GM19463 (cell line): ENCODE measurements at regions not wholly inside any gene's neighbourhood (a gene's known extent, or its start where the extent isn't known, plus 50 kb on each side); places are given as distances from the start of the nearest gene placed in this dataset.
"Not testable (repeated sequence)": the region's sequence is repeated elsewhere in the genome, so short reads cannot be mapped to it uniquely, and the experiment has no call there.

Experiments
- ATAC-seq: cut with Tn5 transposase; IDR thresholded peaks from one replicate; pipeline ENCODE4 v1.9.1; 2021; ENCODE audit warnings: mild to moderate bottlenecking, moderate library complexity; ENCODE audit not compliant: unreplicated experiment

DNA sequence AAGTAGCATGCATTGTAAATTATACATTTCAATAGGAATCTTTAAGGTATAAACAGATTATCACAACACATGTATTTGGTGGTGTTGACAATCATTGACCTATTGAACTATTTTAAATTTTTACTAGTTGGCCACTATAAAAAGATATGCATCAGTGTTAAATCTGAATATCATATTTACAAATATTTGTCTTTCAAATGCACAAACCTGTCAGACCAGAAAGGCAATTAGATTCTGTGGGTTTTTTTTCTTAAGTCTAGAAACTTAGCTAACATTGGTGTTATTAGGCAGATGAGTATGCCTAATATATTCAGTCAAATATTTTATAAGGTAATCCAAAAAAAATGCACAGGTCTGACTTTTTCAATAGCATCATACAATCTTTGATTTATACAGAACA lies 241.4 kb upstream of the DGKB start:
- no peak for ATAC-seq

GRCh38 chr7:15143121-15143520 lies 240.6 kb upstream of the DGKB start:
- ATAC-seq: no peak

DNA sequence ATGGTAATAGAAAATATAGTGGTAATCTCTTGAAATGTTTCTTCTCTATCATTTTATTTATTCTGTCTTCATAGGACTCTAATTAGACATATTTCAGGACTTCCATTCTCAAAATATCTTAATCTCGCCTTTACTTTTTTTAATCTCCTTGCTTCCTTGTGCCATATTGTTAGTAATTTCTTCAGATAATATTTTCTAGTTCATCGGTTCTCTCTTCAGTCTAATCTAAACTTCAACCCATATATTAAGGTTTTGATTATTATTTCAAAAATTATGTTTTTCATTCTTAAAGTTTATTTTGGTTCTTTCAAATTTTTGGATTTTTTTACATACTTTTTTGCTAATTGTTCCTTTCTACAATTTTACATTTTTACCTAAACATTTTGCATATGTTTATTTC lies 237.9 kb upstream of the DGKB start:
- ATAC-seq: no peak

GRCh38 chr7:15131661-15132060 lies 229.1 kb upstream of the DGKB start:
- no peak for ATAC-seq

GRCh38 chr7:15130666-15131541 lies 228.4 kb upstream of the DGKB start:
- ATAC-seq: no peak

- ATAC-seq: no peak
These were observed 226.2 kb upstream of the DGKB start for GRCh38 chr7:15128716-15129115.

- not testable (repeated sequence) for ATAC-seq
These were observed 224.1 kb upstream of the DGKB start for GRCh38 chr7:15126653-15127052.

DNA sequence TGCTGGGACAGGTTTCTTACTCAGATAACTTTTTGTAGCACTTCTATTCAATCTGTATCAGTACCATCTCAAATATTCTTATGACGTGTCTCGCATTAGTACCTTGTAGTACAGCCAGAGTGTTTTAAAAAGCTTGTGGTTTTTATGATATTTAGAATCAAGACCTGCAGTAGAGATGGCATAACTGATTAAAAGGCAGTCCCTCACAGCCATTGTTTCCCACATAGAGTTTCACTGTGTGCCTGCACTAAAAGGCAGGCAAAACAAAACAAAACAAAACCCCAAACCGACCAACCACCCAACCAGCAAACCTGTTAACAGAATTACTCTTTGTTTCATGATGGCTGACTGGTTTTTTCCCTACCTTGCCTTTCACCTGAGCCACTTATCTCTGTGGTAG lies 221.3 kb upstream of the DGKB start:
- no peak for ATAC-seq

- ATAC-seq: no peak
These were observed 211.2 kb upstream of the DGKB start for GRCh38 chr7:15113752-15114151.

GRCh38 chr7:15105711-15106110 lies 203.2 kb upstream of the DGKB start:
- ATAC-seq: no peak

DNA sequence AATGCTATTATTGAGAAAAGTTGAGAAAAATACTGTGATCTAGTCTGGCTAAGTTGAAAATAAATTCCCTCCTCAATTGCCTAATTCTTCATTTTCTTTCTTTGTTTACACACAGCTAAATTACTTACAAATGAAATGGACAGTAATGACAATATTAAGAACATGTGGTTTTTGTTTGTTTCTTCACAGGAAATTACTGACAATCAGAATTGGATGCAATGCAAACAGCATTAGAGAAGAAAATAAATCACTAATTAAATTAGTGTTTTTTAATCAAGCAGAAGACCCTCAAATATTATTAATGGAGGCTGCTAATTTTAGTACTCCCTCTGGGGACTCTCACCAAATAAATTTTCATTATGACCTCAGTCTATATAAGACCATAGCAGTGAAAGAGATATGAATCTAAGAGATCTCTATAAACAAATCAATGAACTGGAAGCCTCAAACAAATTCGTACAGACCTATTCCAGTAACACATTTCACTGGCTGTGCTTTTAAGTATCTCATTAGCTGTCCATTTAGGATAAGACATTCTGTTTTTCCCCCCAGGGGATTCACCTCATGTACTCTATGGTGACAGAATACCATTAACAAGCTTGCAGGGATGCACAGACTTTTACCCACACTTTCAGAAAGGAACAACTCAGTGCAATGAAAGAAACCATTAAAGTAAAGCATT lies 202.0 kb upstream of the DGKB start:
- no peak for ATAC-seq

DNA sequence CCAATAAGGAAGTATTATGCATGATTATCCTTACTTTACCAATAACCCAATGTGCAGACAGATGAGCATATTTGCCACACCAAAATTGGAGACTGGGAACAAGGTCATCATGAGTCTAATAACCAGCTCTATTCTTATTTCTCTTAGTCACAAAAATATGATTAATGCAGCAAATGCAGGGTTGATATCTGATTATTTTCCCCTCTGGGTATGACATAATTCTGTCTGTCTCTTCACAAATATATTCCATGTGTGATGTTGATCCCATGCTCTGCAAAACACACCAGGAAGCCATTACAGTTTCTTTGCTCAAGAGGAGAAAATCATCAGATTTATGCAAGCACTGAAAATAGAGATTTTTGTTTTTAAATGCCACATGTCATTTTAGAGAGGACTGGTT lies 196.5 kb upstream of the DGKB start:
- no peak for ATAC-seq

- ATAC-seq: no peak
These were observed 194.3 kb upstream of the DGKB start for GRCh38 chr7:15096853-15097252.

DNA sequence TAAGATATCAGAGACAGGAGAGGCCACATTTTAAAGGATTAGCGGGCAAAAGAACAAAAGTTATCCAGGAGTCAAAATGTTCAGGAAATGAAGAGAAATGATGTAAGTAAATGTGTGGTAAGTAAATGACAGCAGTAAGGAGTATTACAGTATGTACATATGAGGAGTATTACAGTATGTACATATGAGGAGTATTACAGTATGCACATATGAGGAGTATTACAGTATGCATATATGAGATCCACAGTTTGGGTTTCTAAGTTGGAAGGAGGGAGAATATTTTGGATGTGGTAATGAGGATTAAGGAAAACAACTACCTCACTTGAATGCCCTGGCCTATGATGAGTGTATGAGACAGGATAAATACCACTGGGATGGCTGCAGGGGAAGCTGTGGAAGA lies 192.4 kb upstream of the DGKB start:
- no peak for ATAC-seq

DNA sequence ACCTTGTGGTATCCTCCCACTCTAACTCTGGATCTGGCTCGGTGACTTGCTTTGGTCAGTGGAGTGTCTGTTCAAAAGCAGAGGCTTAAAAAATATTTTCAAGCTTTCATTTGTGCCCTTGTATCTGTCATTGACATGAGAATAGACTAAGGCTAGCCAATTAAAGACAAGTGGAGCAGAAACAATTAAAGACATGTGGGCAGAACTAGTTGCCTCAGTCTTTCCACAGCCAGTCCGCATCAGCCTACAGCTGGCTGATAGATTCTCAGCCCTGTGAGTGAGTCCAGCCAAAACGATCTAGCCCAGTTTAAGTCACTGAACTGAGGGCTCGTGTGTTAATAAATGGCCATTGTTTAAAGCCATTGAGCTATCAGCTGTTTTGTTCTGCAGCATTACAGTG lies 185.2 kb upstream of the DGKB start:
- ATAC-seq: no peak

- no peak for ATAC-seq
These were observed 184.3 kb upstream of the DGKB start for GRCh38 chr7:15086862-15087261.

DNA sequence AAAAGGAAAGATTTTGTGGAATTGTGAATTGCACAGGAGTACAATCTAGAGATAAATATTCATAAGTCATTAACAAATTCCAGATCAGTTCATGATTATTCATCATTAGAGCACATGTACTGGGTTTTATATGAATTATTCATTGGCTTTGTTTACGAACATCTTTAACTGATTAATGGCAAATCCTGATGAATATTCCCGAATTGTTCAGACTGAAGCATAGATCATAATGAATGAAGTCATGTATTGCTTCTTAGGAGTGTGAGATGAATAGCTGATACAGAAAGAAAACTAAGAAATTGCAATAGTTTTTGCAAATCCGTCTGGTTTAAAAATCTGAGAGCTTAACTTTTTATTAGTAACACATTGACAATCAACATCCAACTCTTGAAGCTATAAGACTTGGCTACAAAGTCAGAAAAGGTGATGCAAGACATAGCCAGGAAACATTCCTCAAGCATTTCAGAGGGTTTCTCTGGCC lies 183.6 kb upstream of the DGKB start:
- no peak for ATAC-seq

DNA sequence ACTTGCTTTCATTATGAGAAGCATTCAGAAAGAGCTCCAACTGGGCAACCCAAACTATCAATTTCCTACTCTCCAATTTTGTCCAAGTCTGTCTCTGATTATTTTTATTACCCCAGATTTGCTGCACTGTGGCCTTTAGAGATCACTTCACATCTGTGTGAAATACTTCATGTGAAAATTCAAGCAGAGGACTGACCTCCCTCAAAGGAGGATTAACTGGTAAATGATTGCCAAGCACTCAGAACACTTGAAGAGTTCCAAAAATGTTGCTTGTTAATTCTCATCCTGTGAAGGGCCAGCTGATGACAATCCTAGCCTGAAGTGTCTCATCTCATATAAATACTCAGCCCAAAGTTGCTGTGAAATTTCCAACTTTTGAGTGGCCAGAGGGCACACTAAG lies 182.8 kb upstream of the DGKB start:
- ATAC-seq: no peak

- no peak for ATAC-seq
These were observed 181.8 kb upstream of the DGKB start for GRCh38 chr7:15084368-15084767.

GRCh38 chr7:15081891-15082290 lies 179.3 kb upstream of the DGKB start:
- no peak for ATAC-seq

GRCh38 chr7:15073301-15073700 lies 170.8 kb upstream of the DGKB start:
- ATAC-seq: no peak

DNA sequence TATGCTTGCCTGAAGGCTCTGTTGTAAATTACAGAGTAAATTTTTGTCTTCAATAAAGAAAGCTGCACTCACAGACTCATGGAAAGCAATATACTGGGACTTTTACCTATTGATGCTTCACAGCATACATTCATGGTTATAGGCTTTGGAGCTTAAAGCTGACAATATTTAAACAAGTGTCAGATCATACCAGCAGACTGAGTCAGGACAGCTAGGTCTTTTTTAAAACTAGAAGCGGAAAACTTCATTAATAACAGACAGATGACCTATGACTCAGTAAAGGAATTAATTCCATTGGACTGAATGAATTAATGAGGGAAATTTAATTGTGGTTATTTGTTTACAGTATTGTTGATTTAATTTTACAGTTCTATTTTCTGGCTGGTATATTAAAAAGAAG lies 165.8 kb upstream of the DGKB start:
- ATAC-seq: no peak
